ENCODE measurements at regions not wholly inside any gene's neighbourhood (a gene's known extent, or its start where the extent isn't known, plus 50 kb on each side); places are given as distances from the start of the nearest gene placed in this dataset.

- TF ChIP-seq EZH2phosphoT487 (IDR thresholded peaks at IDR 0.05; ENCODE audit: insufficient read depth, low read depth) (no peak), EZH2 (IDR thresholded peaks at IDR 0.05; ENCODE audit: insufficient read depth, poor library complexity, severe bottlenecking) (no peak)
Observed at GRCh38 chr1:10958614-10959013, 53.8 kb upstream of the TARDBP start.
